HG02798 (cell line): ENCODE measurements at regions not wholly inside any gene's neighbourhood (a gene's known extent, or its start where the extent isn't known, plus 50 kb on each side); places are given as distances from the start of the nearest gene placed in this dataset.
"Not testable (repeated sequence)": the region's sequence is repeated elsewhere in the genome, so short reads cannot be mapped to it uniquely, and the experiment has no call there.

ENCODE experiments used
- ATAC-seq: cut with Tn5 transposase; IDR thresholded peaks from one replicate; pipeline ENCODE4 v1.9.1; 2021; ENCODE audit warnings: mild to moderate bottlenecking; ENCODE audit not compliant: unreplicated experiment, poor library complexity

DNA sequence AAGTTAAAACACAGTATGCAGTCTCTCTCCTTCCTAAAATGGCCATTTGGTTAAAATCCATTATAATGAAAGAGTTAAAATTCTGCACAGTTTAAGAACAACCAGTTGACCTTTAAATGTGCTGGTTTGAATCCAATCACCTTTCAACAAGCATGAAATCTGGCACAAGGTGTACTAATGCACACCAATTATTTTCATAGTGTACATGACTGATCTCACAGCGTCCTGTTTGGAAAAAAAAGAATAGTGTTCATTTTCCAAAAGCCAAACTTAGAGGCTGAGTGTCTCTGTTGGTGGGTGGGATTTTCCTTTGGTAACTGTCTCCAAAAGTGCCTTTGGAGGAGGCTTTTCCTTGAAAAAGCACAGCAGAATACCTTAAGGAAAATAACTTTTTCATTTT is 180.6 kb downstream of the DEPDC1B start:
- ATAC-seq, result no peak

DNA sequence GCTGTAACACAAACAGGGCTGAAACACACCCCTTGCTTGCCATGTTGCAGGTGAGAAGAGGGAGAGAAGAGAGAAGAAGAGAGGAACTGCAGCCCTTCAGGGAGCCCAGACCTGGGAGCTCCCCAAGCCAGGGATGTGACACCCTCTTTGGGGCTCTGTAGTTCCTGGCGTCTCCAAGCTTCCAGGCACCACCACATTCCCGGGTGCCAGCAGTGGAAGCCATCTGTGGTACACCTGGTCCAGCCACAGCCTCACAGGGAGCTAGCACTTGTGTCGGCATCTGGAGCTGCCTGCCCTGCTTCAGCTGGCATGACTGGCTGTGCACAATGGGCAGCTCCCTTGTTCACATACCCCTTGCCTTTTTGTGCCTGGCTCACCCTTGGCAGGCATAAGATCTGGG is 182.1 kb downstream of the DEPDC1B start:
- ATAC-seq, result no peak

DNA sequence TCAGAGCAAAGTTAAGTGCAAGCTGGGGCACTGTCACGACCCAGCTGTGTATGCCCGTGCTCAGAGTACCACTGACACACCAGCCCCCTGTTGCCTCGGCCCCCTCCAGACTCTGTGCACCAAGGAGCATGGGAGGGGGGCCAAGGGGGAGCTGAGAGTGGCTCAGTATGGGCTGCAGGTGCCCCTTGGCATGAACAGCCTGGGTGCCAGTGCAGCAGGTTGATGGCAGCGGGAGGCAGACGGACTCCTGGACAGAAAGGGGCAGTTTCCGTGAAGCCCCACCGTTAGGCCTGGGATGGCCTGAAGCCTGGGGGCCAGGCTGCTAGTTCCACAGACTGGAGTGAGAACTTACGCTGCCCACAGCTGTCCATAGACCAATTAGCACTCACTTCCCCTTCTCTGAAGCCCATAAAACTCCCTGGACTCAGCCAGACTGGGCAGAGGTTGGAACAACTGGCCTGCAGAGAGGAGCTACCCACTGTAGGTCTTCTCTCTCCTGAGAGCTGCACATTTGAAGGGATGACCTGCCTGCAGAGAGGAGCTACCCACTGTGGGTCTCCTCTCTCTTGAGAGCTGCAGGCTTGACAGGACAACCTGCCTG is 182.8 kb downstream of the DEPDC1B start:
- ATAC-seq, result no peak

DNA sequence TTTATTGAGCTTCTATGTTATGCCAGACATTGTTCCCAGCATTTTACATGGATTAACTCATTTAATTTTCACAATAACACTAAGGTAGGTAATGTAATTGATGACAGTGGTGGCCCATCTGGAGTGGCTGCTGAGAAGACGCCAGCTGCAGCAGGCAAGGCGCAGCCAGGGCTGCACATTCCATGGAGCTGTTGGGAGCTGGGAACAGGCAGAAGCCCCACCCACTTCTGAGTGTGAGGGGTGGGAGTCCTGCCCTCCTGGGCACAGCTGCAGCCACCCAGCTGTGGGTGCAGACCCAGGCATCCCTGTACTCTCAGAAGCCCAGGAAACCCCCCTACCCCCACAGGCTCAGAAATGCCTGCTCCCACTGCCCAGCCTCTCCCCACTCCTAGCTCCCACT is 183.3 kb downstream of the DEPDC1B start:
- ATAC-seq, result no peak

DNA sequence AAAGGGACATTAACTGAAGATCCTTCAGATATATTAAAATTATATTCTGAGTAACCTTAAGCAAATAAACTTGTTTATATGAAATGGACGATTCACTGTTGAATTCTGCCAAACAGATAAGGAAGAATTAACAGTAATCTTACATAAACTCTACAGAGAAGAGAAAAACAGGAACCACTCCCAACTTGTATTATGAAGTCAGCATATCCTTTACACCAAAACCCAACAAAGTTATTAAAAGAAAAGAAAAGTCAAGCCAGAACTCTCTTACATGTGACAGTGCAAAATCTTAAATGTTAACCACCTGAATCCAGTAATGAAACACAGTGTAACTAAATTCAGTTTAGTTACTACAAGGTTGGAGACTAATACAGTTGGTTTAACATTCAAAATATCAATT is 185.8 kb downstream of the DEPDC1B start:
- no peak for ATAC-seq

DNA sequence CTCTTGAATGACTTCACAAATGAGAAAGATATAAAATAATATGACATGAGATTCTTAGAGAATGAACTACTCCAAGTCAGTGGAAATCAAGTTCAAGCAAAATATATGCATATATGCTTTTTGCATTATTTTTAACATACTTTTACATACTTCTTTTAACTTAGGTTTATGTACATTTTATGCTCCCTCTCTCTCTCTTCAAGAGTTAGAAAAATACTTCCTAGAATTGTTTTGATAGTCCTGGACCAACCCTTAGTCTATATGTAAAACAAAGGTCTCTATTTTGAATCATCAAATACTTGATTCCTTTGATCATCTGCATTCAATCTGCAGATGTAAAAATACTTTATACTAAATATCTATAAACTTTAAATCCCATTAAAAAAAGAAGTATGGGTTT is 187.8 kb downstream of the DEPDC1B start:
- ATAC-seq, result no peak

DNA sequence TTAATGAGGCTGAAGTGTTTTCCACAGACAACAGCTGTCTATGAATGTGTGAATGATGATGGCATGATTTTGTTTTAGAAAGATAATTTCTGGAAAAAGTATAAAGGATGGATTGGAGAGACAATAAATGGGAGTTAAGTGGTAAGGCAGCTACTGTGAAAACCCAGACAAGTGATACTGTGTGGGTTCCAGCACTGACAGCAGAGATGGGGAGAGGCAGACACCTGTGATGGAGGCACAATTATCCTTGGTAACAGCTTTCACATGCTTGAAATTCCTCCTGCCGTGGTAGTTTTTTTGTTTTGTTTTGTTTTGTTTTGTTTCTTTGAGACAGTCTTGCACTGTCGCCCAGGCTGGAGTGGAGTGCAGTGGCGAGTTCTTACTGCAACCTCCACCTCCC is 189.3 kb downstream of the DEPDC1B start:
- no peak for ATAC-seq

DNA sequence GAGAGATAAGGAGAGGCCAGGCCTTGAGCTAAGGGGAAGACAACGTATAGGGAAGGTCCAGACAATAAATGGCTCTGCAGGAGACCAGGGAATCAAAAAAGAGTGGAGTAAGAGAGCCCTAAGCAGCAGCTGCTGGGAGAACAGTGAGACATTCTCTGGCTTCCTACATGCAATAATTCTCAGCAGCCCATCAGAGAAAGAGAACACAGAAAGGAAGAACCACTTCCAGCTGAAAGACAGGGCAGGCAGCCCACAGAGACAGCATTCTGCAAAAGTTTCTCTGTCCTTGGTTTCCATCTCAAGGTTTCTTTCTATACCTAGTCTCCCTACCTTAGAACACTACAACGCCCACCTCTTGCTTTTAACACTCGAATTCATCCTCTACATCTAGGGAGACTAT is 189.9 kb downstream of the DEPDC1B start:
- ATAC-seq, result no peak

DNA sequence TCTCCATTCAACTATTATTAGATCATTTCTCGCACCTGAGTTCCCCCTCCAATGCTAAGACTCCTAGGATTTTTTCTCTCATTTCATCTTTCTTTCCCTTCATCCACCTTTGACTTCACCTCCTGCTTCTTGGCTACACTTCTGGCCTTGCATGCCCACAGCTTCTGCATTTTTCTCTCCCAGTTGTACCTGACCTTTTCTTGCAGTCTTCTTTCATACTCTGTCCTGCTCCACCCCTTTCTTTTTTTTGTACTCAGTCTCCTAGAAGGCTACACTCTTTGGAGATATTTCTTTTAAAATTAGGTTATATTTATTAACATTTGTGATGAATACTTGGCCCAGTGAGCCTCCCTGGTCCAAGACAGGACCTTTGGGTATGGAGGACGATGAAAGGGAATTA is 190.4 kb downstream of the DEPDC1B start:
- no peak for ATAC-seq

DNA sequence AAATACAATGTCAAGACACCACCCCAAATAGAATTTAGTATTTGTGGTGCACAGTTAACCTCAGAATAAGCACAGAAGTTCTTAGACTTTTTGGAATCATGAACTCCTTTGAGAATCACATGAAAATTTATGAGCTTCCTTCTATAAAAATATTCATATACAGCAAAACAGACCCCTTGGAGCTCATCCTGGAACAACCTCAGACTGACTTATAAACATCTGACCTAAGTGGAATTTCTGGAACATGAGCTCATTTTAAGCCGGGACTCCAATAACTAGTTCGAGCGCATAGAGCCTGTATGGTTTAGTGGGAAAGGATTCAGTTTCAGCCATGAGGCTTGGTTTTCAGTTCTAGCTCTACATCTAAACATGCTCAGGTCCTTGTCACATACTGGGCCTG is 192.3 kb downstream of the DEPDC1B start:
- no peak for ATAC-seq

DNA sequence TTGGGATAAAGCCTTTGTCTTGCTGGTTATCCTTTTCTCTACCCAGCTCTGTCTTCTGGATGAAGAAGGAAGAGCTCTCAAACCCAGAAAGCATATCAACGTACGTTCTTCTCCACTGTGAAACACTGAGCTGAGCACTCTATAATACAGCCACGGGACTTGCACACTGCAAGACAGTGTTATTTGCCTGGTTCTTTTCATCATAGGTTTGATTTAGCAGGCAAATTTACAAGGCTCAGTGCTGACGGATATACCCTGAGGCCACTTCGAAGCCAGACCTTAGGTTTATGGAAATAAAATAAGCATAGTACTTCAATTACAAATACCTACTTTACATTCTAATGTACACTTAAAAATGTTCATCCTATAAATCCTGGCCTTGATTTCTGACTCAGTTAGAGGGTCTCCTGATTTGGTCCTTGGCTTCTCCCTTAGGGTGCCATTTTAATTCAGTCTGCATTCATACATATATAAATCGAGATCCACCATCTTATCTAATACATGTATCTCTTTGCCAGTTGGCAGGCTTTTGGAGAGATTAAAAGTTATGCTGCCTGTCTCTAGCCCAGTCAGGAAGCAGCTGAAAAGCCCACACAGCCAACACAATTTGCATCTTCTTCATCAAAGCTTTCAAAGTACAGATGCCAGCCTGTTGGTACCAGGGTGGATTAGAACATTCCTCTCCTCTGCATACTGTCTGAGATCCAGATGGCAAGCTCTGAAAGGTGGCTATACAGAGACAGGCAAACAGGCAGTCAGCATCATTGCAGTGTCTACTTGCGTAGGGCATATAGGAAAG is 194.4 kb downstream of the DEPDC1B start:
- ATAC-seq, result no peak

DNA sequence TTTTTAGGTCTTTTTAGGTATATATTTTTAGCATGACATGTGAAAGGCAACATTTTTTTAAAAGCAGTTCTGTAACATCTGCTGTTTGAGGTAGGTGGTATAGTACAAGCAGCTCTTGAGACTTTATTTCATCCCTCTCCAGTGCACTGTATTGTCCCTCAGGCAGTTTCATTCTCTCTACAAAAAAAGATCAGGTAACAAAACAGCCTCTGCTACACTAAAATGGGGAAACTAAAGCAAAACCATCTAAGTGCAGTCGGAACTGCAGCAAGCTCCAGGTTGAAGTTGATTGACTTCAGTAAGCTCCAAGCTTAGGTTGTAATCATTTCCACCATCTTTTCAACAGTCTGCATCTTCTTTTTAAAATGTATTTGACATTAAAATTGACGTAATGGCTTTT is 195.6 kb downstream of the DEPDC1B start:
- peak; percentile 92 for ATAC-seq

DNA sequence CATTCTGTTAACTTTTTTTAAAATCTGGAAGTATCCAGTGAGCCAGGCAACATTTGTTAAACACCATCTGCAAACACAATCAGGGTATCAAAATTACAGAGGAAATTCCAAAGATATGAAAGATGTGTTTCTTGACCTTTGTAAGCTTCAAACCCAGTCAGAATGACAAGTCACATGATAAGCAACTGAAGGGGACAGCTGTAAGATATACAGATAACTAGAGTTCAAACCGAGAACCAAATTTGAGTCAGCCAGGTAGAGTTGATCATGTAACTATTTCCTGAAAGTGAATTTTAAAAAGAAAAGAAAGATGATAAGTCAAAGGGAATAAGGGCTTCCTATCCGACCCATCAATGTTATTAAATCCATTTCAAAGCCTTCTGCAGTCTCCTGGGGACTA is 196.2 kb downstream of the DEPDC1B start:
- ATAC-seq, result peak; percentile 80

DNA sequence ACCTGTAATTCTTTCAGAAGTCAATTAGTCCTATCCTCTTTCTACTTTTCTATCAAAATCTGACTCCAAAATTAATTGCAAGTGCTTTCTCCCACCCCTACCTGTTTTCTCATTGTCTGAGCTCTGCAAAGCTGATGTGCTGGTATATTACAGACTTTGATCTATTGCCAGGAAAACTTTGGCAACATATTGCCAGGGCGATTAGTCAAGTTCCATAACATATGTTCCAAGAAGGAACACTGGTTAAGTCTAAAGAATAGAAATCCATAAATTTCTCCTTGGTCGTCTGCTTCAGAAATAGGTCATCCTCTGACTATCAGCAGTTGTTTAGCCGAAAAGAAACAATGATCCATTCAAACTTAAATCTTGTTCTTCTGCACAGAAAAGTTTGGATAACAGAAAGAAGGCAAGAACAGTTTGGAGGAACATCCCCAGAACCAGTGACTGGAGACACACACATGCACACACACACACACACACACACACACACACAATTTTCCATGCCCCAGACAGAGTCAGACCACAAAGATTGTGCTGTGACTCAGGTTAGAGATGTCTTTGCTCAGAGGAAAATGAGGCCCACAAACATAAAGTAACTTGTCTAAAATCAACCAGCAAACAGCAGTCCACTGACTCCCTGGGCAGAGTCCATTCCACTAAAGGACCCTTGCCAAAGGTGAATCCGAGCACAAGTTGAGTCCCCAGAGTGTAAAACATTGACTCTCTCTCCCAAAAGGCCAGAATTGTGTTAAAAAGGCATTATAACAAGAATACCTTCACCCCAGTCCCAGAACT is 202.1 kb downstream of the DEPDC1B start:
- no peak for ATAC-seq

DNA sequence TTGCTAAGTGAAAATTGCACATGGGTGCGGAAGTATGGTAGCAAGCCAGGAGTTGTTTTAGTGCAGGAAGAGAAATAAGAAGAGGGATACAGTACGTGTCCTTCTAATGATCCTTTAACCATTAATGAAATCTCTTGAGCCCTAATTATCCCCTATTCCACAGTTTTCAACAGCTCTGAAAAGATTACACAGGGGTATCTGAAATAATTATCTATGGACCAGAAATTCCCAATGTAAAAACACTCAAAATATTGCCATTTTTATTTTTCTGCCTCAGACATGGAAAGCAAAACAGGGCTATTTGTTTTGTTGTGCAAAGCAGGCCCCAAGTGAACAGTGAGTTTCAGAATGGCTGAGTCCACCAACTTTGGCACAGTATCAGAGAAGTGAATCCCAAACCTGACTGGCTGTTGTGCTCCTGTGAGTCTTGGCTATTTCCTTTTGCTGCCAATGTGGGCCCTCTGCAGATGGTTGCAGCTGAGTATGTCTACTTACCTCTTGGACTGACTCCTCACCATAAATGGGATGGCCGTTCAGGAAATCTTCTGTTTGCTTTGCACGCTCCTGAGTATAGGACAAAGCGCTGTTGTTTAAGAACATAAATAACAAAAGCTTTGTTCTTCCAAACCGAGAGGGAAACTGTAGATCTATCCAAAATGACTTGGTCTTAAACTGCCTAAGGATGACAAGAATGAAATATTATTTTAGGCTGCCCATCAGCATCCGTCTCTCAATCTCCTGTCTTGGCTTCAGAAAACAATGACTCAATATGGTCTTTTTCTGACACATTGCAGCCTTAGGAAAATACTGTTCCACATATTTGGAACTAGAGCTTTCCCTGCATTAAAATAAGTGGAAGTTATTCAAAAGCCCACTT is 204.1 kb downstream of the DEPDC1B start:
- ATAC-seq, result no peak

DNA sequence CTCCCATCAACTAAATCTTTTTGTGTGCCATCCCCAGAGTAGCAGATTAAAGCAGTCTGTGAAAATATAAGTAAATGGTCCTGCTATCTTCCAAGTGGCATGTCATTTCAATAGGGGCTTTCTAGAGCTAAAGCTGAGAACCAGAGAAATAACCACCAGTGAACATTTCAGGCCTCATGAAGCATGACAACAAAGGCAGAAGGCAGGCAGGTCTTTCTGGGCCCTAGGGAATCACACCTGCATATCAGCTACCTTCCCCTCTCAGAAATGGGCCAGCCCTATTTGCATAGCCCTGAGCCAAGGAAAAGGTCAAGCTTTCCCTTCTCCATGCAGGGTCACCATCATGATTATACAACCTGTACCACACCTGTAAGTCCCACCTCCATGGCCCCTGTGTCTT is 205.3 kb downstream of the DEPDC1B start:
- peak; percentile 79 for ATAC-seq

DNA sequence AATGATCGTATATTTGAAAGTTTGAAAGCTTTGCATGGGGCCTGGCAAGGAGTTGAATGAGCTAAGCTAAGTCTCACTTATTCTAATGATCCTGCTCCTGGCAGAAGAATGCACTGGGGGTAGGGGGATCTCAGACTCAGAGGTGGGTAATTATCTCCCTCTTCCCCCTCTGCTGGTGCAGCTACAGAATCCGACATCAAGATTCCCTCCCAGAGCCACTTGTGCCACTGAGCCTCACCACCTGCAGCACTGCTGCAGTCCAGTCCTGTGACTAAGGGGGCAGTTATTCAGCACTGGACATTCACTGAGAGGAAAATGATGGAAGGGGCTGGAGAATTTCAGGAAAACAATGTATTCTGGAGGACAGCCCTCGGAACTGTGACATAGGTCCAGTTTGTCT is 205.8 kb downstream of the DEPDC1B start:
- peak; percentile 1 for ATAC-seq

DNA sequence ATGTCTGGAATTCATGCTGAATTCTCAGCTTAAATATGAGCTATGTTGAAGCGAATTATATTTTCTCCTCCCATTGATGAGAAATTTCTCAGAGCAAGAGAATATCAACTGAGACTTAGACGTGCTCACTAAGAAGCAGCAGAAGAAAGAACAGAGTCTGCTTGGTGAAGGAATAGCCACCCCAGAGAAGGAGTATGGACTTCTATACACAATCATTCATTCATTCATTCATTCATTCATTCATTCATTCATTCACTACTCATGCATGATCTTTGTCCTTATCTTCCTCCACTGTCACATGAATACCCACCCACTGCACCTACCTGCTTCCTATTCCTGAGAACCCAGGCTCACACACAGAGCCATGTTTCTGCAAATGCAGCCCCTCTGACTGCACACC is 206.6 kb downstream of the DEPDC1B start:
- no peak for ATAC-seq

DNA sequence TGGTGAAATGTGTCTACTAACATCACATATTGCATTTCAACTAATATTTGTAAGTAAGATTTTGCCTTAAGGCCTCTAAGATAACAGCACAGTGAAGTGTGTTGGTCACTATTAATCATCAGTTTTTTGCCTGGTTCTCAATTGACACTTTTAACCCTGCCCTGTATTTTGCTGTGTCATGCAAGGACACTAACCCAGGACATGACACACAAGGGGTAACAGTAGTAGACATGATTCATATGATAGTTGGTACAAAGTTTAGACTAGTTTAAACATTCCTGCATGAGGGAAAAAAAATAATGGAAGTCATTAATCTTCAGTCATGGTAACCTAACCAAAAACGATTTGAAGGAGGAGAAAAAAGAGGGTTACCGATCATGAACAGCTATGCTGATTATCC is 207.0 kb downstream of the DEPDC1B start:
- ATAC-seq, result no peak

DNA sequence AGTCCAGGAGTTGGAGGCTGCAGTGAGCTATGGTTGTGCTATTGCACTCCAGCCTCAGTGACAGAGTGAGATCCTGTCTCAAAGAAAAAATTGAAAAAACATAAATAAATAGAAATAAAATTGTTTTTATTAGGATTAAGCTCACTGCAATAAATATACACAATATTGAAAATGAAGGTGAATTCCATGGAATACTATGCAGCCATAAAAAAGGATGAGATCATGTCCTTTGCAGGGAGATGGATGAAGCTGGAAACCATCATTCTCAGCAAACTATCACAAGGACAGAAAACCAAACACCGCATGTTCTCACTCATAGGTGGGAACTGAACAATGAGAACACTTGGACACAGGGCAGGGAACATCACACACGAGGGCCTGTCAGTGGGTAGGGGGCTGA is 207.6 kb downstream of the DEPDC1B start:
- not testable (repeated sequence) for ATAC-seq
